NCI-H82 (cell line): ENCODE measurements at regions not wholly inside any gene's neighbourhood (a gene's known extent, or its start where the extent isn't known, plus 50 kb on each side); places are given as distances from the start of the nearest gene placed in this dataset.
"Not testable (repeated sequence)": the region's sequence is repeated elsewhere in the genome, so short reads cannot be mapped to it uniquely, and the experiment has no call there.

Source experiments
- DNase-seq: peaks from one replicate; lab custom pipeline; 2025; lab: John Stamatoyannopoulos, UW

DNA sequence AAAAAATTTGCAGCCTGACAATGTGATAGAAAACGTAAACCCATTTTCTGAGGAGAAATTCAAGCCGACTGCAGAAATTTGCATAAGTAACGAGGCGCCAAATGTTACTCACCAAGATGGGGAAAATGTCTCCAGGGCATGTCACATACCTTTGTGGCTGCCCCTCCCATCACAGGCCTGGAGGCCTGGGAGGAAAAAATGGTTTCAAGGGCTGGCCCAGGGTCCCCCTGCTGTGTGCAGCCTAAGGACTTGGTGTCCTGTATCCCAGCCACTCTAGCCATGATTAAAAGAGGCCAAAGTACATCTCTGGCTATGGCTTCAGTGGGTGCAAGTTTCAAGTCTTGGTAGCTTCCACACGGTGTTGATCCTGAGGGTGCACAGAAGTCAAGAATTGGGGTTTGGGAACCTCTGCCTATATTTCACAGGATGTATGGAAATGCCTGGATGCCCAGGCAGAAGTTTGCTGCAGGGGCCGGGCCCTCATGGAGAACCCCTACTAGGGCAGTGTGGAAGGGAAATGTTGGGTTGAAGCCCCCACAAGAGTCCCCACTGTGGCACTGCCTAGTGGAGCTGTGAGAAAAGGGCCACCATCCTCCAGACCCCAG, 1842.3 kb downstream of the PCDH9 start:
- DNase-seq, result no peak

DNA sequence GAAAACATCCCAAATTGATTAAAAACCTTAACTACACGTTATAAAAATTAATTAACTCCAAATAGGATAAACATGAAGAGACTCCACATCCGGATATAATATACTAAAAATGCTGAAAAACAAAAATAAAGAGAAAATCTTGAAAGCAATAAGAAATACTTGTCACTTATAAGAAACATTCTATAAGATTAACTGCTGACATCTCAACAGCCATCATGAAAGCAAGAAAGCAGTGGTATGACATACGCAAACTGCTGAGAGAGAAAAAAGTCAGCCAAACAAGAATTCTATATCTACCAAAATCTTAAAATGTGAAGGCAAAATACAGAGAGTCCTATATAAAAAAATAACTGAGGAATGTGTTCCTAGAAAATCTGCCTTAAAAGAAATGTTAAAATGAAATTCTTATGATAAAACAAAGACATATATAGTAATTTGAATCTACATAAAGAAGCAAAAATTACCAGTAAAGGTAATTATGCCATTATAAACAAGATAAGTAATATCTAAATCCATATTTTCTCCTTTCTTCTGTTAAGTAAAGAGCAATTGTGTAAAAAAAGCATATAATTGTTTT, 1851.1 kb downstream of the PCDH9 start:
- peak; percentile 45 for DNase-seq

- DNase-seq, result no peak
Observed at GRCh38 chr13:65378484-65378883, 1851.7 kb downstream of the PCDH9 start.

DNA sequence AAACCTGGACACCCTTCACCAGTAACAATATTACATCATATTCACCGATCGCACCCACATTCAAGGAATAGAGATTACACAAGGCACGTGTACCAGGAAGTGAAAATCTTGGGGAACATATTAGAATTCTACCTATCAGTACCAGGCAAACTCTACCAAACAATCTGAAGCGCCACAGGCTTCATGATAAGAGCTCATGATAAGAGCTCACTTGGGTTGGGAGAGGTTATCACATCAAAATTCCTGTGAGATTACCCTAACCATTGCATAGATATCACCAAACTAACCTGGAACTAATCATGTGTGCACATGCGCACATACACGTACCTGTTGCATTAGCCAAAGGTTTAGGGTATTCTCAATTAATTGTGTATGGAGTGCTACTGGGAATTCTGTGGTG, 1861.3 kb downstream of the PCDH9 start:
- no peak for DNase-seq

- no peak for DNase-seq
Observed at GRCh38 chr13:65353951-65354350, 1876.2 kb downstream of the PCDH9 start.

DNA sequence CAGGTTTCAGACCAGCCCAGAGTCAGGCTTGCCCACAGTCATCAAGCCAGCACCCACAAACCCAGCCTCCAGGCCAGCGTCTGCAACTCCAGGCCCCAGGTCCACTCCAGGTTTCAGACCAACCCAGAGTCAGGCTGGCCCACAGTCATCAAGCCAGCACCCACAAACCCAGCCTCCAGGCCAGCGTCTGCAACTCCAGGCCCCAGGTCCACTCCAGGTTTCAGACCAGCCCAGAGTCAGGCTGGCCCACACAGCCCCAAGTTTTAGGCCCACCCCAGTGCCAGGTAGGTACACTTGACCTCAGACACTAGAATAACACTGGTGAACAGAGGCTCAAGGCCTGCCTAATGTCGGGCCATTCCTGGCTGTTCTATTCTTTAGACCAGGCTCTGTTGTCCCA, 1877.0 kb downstream of the PCDH9 start:
- DNase-seq, result not testable (repeated sequence)

- no peak for DNase-seq
Observed at GRCh38 chr13:65347420-65348030, 1882.6 kb downstream of the PCDH9 start.

- DNase-seq, result no peak
Observed at GRCh38 chr13:65343898-65344663, 1886.1 kb downstream of the PCDH9 start.

- no peak for DNase-seq
Observed at GRCh38 chr13:65342541-65343337, 1887.4 kb downstream of the PCDH9 start.

DNA sequence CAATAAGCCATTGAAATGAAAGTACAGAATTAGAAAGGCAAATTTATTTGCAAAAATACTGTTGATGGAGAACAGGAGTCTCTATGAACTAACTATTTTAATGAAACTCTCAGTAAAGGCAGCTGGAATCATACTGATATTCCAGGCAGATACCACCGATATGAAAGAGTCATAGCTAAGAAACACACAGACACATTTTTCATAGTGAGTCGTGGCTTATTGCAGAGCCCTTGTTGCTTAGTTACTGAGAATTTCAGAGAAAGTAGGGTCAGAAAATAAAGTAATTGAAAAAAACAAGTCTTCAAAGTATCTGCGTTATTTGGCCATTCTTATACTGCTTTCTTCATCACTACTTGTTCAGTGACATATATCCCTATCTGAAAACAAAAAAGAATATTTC, 1890.9 kb downstream of the PCDH9 start:
- no peak for DNase-seq

GRCh38 chr13:65336916-65337315, 1893.2 kb downstream of the PCDH9 start:
- no peak for DNase-seq

DNA sequence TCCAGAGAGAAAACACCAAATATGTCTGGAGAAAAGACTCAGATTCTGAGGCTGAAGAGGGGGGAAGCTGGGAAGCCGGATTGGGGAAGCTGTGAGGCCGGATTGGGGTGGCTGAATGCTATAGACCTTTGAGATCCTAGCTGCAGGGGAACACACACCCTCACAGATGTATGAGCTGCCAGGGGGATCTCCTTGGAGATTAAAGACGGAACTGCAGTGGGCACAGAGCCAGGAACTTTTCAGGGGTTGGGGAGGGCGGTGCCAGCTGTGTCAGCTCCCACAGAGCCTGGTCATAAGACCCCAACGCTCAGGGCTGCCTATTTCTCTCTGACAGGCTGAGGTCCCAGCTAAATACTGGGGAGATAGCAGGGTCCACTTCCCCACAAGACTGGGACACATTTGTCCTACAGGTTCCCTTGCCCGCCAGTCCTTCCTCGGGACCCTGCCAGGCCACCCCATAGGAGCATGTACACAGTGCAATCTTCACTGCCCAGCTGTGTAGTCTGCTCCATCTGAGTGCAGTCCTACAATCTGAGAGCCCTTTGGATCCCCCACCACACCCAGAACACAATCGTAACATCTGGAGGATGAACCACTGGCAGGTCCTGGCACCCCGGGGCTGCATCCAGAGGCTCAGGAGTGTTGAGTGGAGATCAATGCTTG, 1893.9 kb downstream of the PCDH9 start:
- peak; percentile 38 for DNase-seq

GRCh38 chr13:65330691-65331090, 1899.4 kb downstream of the PCDH9 start:
- DNase-seq, result no peak

DNA sequence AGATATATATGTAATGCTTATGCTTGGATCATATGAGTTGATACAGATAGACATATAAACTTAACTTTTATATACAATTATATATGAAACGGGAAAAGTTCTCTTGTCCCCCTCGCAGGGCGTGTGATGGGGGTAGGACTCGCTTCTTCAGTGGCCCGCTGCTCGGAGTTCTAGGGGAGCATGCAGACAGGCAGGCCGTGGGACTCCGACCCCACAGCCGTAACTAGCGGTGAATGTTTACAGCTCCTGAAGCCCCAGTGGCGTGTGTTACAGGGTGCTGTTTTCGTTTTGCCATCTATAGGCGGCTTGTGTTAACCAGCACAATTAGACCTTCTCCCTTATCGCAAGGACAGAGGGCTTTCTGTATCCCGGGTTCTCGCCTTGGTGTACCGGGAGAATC, 1899.8 kb downstream of the PCDH9 start:
- DNase-seq, result no peak

DNA sequence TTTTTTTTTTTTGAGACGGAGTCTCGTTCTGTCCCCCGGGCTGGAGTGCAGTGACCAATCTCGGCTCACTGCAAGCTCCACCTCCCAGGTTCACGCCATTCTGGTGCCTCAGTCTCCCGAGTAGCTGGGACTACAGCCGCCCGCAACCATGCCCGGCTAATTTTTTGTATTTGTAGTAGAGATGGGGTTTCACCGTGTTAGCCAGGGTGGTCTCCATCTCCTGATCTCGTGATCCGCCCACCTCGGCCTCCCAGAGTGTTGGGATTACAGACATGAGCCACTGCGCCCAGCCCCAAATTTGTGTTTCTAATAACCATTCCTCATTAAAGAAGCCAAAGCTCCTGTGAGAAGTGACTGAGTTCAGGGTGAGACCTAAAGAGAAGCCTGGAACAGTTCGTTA, 1906.9 kb downstream of the PCDH9 start:
- not testable (repeated sequence) for DNase-seq

- DNase-seq, result not testable (repeated sequence)
Observed at GRCh38 chr13:65321423-65321822, 1908.7 kb downstream of the PCDH9 start.

DNA sequence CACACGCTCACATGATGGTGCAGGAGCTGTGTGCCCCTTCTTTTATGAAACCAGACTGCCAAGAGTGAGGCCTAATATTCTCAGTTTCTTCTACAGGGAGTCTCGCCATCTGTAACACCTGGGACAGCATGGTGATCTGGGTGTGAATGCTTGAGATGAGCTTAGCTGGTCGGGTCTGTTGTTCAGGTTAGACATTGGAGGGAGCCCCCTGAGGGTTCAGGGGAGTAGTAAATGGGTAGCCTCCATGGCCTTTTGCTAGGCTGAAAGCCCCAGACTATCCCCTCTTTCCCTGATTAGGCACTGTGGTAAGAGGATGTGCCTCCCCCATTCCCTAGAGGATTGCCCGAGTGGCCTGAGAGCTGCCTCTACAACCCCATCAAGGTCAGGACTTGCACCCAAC, 1916.1 kb downstream of the PCDH9 start:
- no peak for DNase-seq

- no peak for DNase-seq
Observed at GRCh38 chr13:65310663-65311328, 1919.3 kb downstream of the PCDH9 start.

GRCh38 chr13:65309906-65310305, 1920.2 kb downstream of the PCDH9 start:
- DNase-seq, result no peak

DNA sequence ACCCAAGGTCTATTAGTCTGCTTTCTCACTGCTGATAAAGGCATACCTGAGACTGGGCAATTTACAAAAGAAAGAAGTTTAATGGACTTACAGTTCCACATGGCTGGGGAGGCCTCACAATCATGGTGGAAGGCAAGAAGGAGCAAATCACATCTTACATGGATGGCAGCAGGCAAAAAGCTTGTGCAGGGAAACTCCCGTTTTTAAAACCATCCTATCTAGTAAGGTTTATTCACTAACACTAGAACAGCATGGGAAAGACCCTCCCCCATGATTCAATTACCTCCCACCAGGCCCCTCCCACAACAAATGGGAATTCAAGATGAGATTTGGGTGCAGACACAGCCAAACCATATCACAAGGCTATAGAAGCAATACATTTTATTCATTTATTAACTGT, 1921.4 kb downstream of the PCDH9 start:
- DNase-seq, result not testable (repeated sequence)

- no peak for DNase-seq
Observed at GRCh38 chr13:65307056-65307455, 1923.1 kb downstream of the PCDH9 start.
